IMR-90 (cell line): ENCODE measurements at regions not wholly inside any gene's neighbourhood (a gene's known extent, or its start where the extent isn't known, plus 50 kb on each side); places are given as distances from the start of the nearest gene placed in this dataset.
"Not testable (repeated sequence)": the region's sequence is repeated elsewhere in the genome, so short reads cannot be mapped to it uniquely, and the experiment has no call there.

Experiments
- ATAC-seq: fragments of 200-7000 bp; cut with Tn5 transposase; 2 replicates; pipeline ENCODE4 v1.9.1; 2020; ENCODE audit warnings: low read depth, mild to moderate bottlenecking, moderate library complexity
- BruUV-seq: library from RNA; stranded (reverse); fragments of 400-500 nt; replicated peaks from 2 replicates; lab custom pipeline; 2021; lab: Mats Ljungman, UMichigan
- CTCF ChIA-PET: fragments of 300-600 bp; formaldehyde crosslinking; extraction: SDS; loops from one replicate; lab custom pipeline; 2021; ENCODE audit warnings: antibody characterized with exemption; lab: Yijun Ruan, JAX
- POLR2A ChIA-PET: fragments of 300-600 bp; sonication (Branson Sonifier 250); formaldehyde crosslinking; loops from one replicate; lab custom pipeline; 2022; ENCODE audit warnings: antibody characterized with exemption; ENCODE audit not compliant: unreplicated experiment; lab: Charles Lee
- DNase-seq: peaks from one replicate; pipeline ENCODE4 v3.0.0; 2013
- H2AFZ ChIP-seq: replicated peaks from 2 replicates; pipeline ENCODE3; 2013; ENCODE audit warnings: low read length, mild to moderate bottlenecking; ENCODE audit not compliant: poor library complexity
- H2AK5ac ChIP-seq: 2 replicates; pipeline ENCODE4 v1.6.1; 2013; ENCODE audit warnings: low read depth, low read length, inconsistent platforms
- H2AK9ac ChIP-seq: replicated peaks from 2 replicates; pipeline ENCODE3; 2013; ENCODE audit warnings: mild to moderate bottlenecking, low read depth, low read length, moderate library complexity; ENCODE audit not compliant: poor library complexity
- H2BK120ac ChIP-seq: 2 replicates; pipeline ENCODE4 v1.6.1; 2013; ENCODE audit warnings: low read depth, low read length, inconsistent platforms
- H2BK15ac ChIP-seq: 3 replicates; pipeline ENCODE4 v1.6.1; 2013; ENCODE audit warnings: low read depth, low read length, inconsistent platforms
- H2BK20ac ChIP-seq: 2 replicates; pipeline ENCODE4 v1.6.1; 2013; ENCODE audit warnings: low read depth, mild to moderate bottlenecking, inconsistent platforms, low read length, moderate library complexity
- H2BK5ac ChIP-seq: 2 replicates; pipeline ENCODE4 v1.6.1; 2013; ENCODE audit warnings: mild to moderate bottlenecking, low read depth, low read length, inconsistent platforms; ENCODE audit not compliant: poor library complexity, severe bottlenecking
- H3K14ac ChIP-seq: replicated peaks from 2 replicates; pipeline ENCODE4 v1.6.1; 2013; ENCODE audit warnings: low read depth, low read length, inconsistent platforms
- H3K18ac ChIP-seq: 2 replicates; pipeline ENCODE4 v1.6.1; 2013; ENCODE audit warnings: low read depth, low read length, control low read depth
- H3K23ac ChIP-seq: 2 replicates; pipeline ENCODE4 v1.6.1; 2013; ENCODE audit warnings: low read depth, low read length, inconsistent platforms
- H3K27ac ChIP-seq: 2 replicates; pipeline ENCODE4 v1.5.1; 2013; ENCODE audit warnings: mild to moderate bottlenecking, control low read depth, low read length; ENCODE audit not compliant: insufficient read depth
- H3K27me3 ChIP-seq: 2 replicates; pipeline ENCODE4 v1.6.1; 2013; ENCODE audit warnings: low read length; ENCODE audit not compliant: control insufficient read depth, insufficient read depth
- H3K36me3 ChIP-seq: 2 replicates; pipeline ENCODE4 v1.6.1; 2013; ENCODE audit warnings: low read length, mixed read lengths; ENCODE audit not compliant: control insufficient read depth, insufficient read depth
- H3K4ac ChIP-seq: 2 replicates; pipeline ENCODE4 v1.6.1; 2013; ENCODE audit warnings: low read depth, low read length, inconsistent platforms
- H3K4me1 ChIP-seq: 2 replicates; pipeline ENCODE4 v1.6.1; 2013; ENCODE audit warnings: low read length, mixed read lengths; ENCODE audit not compliant: control insufficient read depth, insufficient read depth
- H3K4me2 ChIP-seq: 2 replicates; pipeline ENCODE4 v1.6.1; 2013; ENCODE audit warnings: low read depth, mild to moderate bottlenecking, control low read depth, low read length, moderate library complexity
- H3K4me3 ChIP-seq: 2 replicates; pipeline ENCODE4 v1.5.1; 2013; ENCODE audit warnings: low read depth, mild to moderate bottlenecking, control low read depth, low read length, moderate library complexity; ENCODE audit not compliant: insufficient read depth
- H3K56ac ChIP-seq: 2 replicates; pipeline ENCODE4 v1.6.1; 2013; ENCODE audit warnings: low read length, inconsistent platforms; ENCODE audit not compliant: insufficient read depth; ENCODE audit errors: extremely low read depth
- H3K79me1 ChIP-seq, 2 experiments: 2 replicates each; pipeline ENCODE4 v1.6.1; 2013; ENCODE audit warnings: low read length in 2 of 2, inconsistent platforms in 1 of 2, low read depth in 1 of 2
- H3K9ac ChIP-seq: 2 replicates; pipeline ENCODE4 v1.6.1; 2013; ENCODE audit warnings: low read depth, low read length, control low read depth
- H3K9me1 ChIP-seq: 2 replicates; pipeline ENCODE4 v1.6.1; 2013; ENCODE audit warnings: low read length, inconsistent platforms; ENCODE audit not compliant: insufficient read depth
- H3K9me3 ChIP-seq: 2 replicates; pipeline ENCODE4 v1.6.1; 2013; ENCODE audit warnings: low read length; ENCODE audit not compliant: control insufficient read depth, insufficient read depth
- H4K20me1 ChIP-seq: 2 replicates; pipeline ENCODE4 v1.6.1; 2013; ENCODE audit warnings: low read length, inconsistent platforms; ENCODE audit not compliant: insufficient read depth
- H4K5ac ChIP-seq: 2 replicates; pipeline ENCODE4 v1.6.1; 2013; ENCODE audit warnings: mild to moderate bottlenecking, low read depth, low read length, control low read depth
- H4K8ac ChIP-seq, 2 experiments: 2 replicates each; pipeline ENCODE4 v1.6.1; 2013; ENCODE audit warnings: low read depth in 2 of 2, low read length in 2 of 2, control low read depth in 1 of 2, inconsistent platforms in 1 of 2
- H4K91ac ChIP-seq: 2 replicates; pipeline ENCODE4 v1.6.1; 2013; ENCODE audit warnings: low read depth, low read length, inconsistent platforms; ENCODE audit not compliant: insufficient read depth
- WGBS, 2 experiments: methylation state at CpG; one replicate each; pipeline versions ENCODE4 v1.1.5 to v1.1.7; 2013; ENCODE audit warnings: missing lambda C conversion rate in 2 of 2; ENCODE audit not compliant: insufficient read length in 1 of 2; ENCODE audit errors: extremely low coverage in 2 of 2; 5-methylcytosine and 5-hydroxymethylcytosine counted together
- dilution Hi-C: fragments of 300-500 bp; cut with HindIII; formaldehyde crosslinking; loops from one replicate; pipeline ENCODE4 v1.14.3; 2018; ENCODE audit warnings: low sequenced_read_pairs; ENCODE audit not compliant: unreplicated experiment
- in situ Hi-C: fragments of 300-500 bp; cut with MboI; formaldehyde crosslinking; loops from 3 replicates; pipeline ENCODE4 v1.14.3; 2019; ENCODE audit warnings: low sequenced_read_pairs, inconsistent platforms, mixed read lengths
- intact Hi-C: fragments of 100-400 bp; cut with micrococcal nuclease; formaldehyde crosslinking; loops from 2 replicates; pipeline ENCODE4 v1.10.0; 2022

DNA sequence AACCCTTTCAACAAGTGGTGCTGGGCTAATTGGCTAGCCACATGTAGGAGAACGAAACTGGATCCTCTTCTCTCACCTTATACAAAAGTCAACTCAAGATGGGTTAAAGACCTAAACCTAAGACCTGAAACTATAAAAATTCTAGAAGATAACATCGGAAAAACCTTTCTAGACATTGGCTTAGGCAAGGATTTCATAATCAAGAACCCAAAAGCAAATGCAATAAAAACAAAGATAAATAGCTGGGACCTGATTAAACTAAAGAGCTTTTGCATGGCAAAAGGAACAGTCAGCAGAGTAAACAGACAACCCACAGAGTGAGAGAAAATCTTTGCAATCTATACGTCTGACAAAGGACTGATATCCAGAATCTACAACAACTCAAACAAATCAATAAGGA lies 571.1 kb downstream of the BNC2 start:
- H3K14ac ChIP-seq, H2BK120ac ChIP-seq, H4K5ac ChIP-seq, in situ Hi-C loops, H2BK5ac ChIP-seq, H3K4ac ChIP-seq, H3K56ac ChIP-seq, H3K4me3 ChIP-seq, H3K4me1 ChIP-seq, BruUV-seq, H3K18ac ChIP-seq, dilution Hi-C loops, H3K9ac ChIP-seq, DNase-seq, H2BK20ac ChIP-seq, H2BK15ac ChIP-seq, POLR2A ChIA-PET, H4K91ac ChIP-seq, H3K79me1 ChIP-seq, H3K9me1 ChIP-seq, H2AK5ac ChIP-seq, H4K8ac ChIP-seq, H3K36me3 ChIP-seq, H3K27me3 ChIP-seq, intact Hi-C loops, H3K9me3 ChIP-seq, H3K4me2 ChIP-seq, H2AK9ac ChIP-seq, CTCF ChIA-PET, H2AFZ ChIP-seq, H3K23ac ChIP-seq, H3K27ac ChIP-seq, H4K20me1 ChIP-seq, ATAC-seq: not testable (repeated sequence)
- WGBS, 2 experiments, result no CpG with 5 or more reads among the region's 3 CpGs
